ENCODE measurements at regions not wholly inside any gene's neighbourhood (a gene's known extent, or its start where the extent isn't known, plus 50 kb on each side); places are given as distances from the start of the nearest gene placed in this dataset.
"Not testable (repeated sequence)": the region's sequence is repeated elsewhere in the genome, so short reads cannot be mapped to it uniquely, and the experiment has no call there.

DNA sequence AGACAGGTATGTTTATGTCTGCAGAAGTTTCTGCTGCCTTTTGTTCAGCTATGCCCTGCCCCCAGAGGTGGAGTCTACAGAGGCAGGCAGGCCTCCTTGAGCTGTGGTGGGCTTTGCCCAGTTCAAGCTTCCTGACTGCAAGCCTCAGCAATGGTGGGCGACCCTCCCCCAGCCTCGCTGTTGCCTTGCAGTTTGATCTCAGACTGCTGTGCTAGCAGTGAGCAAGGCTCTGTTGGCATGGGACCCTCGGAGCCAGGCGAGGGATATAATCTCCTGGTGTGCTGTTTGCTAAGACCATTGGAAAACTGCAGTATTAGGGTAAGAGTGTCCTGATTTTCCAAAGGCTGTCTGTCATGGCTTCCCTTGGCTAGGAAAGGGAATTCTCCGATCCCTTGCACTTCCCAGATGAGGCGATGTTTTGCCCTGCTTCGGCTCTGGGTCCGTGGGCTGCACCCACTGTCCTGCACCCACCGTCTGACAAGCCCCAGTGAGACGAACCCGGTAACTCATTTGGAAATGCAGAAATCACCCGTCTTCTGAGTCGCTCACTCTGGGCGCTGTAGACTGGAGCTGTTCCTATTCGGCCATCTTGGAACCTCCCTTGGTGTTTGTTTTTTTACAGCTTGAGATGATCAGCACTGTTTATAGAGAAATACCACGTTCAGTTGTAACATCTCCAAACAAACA, 2705.5 kb upstream of the PCDH20 start:
- DNase-seq, result not testable (repeated sequence)

DNA sequence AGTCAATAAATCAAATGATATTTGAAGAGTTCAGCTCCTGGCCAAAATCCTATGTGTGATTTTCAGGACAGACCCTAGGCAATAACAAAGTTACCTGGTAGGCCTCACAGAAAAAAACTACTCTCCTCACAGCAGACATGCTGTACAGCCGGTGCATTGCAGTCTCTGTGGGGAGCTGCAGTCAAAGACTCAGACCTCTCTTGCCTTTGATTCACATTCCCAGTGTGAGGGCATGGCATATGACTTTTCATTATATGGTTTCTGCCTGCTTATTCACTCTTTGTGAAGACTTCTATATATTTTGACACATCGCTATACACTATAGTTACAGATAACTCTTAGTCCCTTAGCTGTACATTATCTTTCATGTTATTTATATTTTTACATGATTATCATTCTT, 2684.3 kb upstream of the PCDH20 start:
- DNase-seq, result no peak

DNA sequence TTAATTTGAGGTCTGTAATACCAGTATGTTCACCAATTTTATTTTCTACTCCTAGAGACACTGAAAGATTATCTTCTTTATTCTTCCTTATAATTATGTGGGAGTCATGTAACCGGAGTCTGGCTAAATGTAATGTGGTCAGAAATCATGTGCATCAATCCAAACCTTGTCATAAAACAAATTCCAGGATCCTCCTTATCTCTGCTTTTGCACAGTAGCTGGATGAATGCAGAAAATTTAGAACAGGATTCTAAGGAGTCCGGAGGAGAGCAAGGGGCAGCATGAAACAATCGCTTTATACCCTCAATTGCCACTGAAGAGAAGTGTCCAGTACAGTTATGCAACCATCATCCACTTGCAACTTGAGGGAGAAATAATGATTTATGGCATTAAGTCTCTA, 2674.7 kb upstream of the PCDH20 start:
- no peak for DNase-seq

DNA sequence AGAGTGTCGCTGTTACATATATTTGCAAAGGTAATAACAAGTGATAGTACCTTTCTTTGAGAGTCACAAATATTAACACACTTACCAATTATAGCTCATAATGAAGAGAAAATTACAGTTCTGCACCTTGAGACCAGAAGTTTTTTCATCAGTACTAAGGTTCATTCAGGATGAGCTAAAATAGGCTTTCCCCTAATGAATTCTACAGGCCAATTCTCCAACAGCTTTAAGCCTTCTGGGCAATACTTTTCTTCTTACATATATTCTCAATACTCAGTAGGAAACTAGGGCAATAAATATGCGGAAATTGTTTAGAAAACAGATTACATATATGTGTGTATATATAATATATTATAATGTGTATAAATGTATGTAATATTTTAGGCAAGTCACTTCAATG, 2672.8 kb upstream of the PCDH20 start:
- DNase-seq, result no peak

DNA sequence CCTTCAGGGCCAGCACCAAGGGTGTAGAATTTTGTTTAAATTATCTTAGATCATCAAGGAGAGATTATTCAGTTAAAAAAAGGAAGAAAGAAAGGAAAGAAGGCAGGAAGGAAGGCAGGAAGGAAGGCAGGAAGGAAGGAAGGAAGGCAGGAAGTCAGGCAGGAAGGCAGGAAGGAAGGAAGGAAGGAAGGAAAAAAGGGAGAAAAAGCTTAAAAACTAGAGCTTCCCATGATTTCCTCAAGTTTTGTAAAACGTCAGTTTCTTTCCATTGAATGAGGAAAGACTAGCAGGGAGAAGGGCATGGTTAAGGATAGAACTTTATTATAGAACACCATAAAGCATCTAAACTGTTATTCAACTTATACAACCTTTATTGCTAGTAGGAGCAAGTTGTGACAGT, 2672.0 kb upstream of the PCDH20 start:
- no peak for DNase-seq

DNA sequence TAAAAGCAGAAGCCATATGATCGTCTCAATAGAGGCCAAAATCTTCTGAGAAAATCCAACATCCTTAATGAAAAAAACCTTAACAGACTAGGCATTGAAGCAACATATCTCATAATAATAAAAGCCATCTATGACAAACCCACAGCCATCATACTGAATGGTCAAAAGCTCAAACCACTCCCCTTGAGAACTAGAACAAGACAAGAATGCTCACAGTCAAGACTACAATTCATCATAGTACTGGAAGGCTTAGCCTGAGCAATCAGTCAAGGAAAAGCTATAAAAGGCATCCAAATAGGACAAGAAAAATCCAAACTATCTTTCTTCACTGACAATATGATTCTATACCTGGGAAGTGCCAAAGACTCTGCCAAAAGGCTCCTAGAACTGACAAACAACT, 2668.2 kb upstream of the PCDH20 start:
- DNase-seq, result no peak

DNA sequence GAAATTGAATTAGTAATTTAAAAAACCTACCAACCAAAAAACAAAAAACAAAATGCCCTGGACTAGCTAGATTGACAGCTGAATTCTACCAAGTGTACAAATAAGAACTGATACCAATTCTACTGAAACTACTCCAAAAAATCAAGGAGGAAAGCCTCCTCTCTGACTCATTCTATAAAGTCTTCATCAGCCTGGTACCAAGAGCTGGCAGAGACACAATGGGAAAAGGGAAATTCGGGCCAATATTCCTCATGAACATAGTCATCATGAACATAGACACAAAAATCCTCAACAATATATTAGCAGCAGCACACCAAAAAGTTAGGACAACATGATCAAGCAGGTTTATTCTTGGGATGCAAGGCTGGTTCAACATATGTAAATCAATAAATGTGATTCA, 2667.7 kb upstream of the PCDH20 start:
- no peak for DNase-seq

DNA sequence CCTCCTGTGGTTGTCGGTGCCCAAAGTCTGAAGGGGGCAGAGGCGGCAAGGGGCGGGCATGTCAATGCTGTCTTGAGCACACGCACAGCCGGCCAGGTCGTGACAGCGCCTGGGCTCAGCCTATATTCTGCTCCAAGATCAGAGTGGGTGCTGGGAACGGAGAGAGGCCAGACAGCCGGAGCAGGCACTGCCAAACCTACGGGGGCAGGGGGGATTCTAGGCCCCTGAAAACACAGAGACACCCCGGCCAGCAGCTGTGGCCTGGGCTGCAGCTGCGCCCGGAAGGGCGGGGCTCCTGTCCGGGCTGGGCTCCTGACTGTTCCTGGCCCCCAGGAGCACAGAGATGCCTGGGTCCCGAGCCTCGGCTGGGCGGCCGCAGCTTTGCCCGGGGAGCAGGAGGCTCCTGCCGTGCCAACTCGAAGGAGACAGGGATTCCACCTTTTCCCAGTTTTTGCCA, 2662.9 kb upstream of the PCDH20 start:
- no peak for DNase-seq

DNA sequence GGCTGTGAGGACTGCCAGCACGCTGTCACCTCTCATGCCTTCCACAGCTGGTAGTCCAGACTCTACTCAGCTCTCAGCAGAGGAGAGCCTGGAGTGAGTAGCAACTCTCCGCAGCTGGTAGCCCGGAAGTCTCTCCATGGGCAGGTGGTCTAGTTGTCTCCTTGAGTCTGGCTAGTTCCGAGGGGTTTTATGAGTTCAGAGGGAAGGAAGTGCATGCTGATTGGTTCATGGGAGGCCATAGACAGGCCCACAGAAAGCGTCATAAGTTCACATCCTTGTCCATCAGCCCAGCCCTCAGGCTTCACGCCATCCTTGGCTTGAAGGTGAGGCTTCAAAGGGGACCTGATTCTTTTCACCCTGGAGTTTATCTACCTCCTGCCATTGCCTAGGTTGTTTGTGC, 2662.4 kb upstream of the PCDH20 start:
- no peak for DNase-seq

DNA sequence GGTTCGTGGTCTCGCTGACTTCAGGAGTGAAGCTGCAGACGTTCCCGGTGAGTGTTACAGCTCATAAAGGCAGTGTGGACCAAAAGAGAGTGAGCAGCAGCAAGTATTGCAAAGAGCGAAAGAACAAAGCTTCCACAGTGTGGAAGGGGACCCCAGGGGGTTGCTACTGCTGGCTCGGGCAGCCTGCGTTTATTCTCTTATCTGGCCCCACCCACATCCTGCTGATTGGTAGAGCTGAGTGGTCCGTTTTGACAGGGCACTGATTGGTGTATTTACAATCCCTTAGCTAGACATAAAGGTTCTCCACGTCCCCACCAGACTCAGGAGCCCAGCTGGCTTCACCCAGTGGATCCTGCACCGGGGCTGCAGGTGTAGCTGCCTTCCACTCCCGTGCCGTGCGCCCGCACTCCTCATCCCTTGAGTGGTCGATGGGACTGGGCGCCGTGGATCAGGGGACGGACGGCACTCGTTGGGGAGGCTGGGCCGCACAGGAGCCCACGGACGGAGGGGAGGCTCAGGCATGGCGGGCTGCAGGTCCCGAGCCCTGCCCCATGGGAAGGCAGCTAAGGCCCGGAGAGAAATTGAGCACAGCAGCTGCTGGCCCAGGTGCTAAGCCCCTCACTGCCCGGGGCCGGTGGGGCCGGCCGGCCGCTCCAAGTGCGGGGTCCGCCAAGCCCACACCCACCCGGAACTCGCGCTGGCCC, 2661.6 kb upstream of the PCDH20 start:
- not testable (repeated sequence) for DNase-seq

DNA sequence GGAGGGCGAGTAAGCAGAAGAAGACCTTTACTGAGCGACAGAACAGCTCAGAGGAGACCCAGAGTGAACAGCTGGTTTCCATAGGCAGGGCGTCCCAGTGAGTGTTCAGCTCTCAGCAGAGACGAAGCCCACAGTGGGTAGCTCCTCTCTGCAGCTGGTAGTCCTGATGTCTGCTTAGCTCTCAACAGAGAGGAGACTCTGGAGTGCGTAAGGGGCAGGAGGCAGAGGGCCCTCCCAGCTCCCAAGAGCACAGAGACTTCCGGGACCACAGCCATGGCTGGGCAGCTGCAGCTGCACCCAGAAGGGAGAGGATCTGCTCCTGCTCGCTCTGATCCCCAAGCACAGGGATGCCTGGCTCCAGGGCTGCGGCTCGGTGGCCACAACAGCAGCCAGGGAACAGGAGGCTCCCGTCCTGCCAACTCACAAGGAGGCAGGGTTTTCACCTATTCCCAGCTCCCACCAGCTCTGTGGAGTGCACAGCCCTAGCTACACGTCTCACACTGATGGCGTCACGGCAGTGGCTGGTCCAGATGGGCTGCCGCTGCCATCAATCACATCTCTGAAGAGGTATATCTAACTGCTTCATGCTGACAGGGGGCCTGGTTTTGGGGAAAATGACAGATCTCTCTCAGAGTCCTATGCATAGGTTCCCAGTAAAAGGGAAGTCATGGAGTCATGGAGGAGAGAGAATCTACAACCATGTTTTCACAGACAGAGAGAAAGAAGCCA, 2660.1 kb upstream of the PCDH20 start:
- DNase-seq, result no peak

DNA sequence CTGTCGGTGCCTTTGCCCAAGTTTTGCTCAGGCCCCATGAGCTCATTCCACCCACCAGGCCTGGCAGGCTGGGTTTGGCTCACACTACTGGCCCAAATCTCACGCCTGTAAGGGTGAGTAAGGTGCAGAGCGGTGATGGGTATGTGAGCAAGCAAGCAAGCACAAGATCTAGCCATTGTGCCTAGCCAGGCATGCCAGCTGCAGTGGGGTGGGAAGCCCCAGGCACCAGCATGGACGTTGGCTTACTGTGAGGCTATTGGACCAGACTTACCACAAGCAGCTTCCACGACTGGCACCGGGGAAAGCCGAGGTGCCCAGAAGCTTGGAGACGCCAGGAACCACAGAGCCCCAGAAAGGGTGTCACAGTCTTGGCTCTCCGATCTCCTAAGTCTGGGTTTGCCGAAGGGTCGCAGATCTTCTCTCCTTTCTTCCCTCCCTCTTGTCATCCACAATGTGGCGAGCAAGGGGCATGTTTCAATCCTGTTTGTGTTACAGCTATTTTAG, 2659.4 kb upstream of the PCDH20 start:
- no peak for DNase-seq

DNA sequence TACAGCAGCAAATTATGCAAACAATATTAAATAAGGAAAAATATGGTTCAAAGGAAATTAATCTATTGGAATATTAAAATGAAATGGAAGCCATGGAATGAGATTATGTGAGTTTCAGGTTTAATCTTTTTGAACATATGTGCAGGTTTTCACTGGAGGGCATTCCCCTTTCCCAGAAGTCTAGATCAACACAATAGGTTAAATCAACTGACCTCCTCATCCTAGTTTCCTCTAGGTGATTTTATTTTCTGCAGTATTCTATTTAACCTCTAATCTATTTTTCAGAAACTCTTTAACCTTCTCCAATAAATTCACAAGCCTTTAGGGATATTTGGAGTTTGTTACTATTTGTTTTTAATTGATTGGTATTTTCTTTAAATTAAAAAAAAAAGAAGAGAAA, 2657.6 kb upstream of the PCDH20 start:
- DNase-seq, result no peak

DNA sequence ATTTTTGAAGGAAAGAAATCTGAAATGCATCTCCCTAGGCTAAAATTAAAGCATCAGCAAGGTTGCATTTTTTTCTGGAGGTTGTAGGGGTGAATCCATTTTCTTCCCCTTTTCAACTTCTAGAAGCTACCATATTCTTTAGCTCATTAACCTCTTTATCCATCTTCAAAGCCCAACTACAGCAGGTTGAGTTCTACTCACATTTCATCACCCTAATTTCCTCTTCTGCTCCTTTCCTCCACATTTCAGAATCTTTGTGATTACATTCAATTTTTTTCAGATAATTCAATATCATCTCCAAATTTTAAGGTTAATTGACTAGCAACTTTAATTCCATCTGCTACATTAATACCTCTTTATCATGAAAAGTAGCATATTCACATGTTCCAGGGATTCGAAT, 2655.7 kb upstream of the PCDH20 start:
- DNase-seq, result no peak

DNA sequence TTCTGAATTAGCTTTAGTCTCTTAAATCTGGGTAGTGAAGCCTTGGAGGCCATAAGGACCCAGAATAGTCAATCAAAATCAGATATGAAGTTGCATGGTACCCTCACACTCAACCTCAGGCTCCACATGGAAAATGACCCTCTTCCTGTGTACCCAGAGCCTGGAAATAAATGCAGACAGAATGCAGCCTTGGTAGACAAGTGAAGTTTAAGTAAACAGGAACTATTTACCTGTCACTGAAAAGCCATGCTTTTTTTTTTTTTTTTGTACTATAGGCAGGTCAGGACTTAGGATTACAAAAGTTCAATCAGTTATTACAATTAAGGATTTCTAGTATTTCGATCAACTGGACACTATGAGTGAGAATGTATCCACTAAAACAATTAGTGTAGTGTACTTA, 2654.2 kb upstream of the PCDH20 start:
- DNase-seq, result no peak

DNA sequence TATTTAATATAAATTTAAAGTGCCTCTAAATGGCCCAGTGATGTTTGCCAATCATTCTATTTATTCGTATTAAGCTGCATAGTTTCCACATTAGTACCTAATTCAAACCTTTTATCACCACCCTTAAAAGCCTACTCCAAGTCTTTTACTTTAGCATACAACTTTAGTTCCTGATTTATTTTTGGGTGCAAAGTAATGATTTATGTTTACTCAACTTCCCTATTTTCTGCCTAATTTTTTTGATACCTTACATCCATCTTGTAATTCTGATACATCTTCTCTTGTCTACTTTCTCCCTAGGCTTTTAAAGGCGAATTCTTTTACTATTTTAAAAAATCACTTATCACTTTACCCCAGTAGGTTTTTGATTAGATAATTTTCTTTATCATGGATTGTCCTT, 2651.1 kb upstream of the PCDH20 start:
- DNase-seq, result no peak

DNA sequence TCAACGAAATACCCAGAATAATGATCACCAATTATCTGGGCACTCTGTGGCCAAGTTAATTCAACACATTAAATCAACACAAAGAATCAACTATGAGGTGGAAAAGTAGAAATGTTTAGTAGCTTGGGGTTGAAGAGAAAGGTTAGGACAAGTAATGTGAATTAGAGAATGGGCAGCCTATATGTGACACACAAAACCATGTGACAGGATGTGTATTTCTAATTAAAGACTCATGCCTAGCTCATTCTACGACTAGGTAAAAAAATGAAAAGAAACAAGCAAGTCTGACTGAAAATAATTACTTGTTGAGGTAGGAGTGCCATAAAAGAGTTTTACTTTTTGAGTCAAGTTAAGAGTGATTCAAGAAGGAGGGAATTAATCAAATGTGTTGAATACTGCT, 2646.0 kb upstream of the PCDH20 start:
- no peak for DNase-seq

DNA sequence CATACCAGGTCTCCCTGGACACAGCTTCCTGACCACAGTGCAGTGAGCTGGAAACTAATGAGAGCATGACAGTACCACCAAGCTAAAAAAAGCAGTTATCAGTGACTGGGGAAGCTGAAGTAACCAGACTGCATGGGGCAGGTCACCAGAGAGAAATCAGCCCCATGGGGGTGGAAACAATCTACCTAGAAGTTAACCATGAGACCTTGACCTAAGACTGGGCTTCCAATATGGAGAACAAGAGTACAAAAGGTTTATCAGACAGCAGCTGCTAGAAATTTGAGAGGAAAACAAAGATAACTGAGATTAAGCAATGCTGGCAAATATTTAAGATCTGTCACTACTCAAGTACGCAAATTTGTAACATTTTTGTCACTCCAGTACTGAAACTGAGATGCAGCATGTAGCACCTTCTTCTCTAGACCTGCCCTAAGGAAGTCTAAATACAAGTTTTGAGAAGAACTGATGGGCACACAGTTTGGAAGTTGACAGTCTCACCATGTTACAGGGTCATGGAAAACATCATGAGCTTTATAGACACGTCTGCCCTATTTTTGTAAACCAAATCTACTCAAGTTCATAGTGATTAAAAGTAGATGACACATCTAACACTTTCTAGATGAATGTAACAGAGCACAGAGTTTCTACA, 2641.8 kb upstream of the PCDH20 start:
- DNase-seq, result no peak

DNA sequence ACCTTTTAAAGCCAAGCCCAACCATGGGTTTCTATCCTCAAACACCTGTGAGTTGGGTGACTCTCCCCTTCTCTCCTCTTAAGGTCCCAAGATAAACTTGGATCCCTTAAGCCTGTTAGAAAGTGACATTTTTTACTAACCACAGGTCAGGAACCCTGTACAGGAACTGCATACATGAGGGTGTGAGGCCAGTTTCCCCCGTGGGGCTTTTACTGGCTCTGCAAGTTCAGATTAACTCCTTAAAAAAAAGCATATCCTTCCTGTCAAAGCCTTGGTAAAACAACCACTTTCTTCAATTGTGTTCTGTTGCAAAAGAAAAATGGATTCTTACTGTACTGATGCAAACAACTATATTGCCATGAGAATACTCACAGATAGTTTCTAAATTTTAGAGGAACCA, 2638.7 kb upstream of the PCDH20 start:
- DNase-seq, result no peak

DNA sequence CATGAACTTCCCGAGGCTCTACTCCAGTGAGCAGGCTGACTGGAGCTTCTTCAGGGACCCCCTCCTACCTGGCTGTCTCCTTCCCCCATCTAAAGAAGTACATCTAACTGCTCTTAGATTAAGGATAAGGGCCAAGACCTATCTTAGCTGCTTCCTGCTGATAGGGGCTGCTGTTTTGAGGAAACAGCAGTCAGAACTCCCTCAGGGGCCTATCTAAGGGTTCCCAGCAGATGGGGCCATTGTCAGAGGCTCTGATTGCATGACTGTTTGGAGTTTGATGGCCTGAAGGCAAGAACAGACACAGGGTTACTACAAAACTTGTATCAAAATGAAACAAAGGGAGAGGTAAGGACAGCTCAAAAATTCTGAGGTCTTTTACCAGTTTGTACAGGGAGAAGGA, 2636.9 kb upstream of the PCDH20 start:
- no peak for DNase-seq

DNA sequence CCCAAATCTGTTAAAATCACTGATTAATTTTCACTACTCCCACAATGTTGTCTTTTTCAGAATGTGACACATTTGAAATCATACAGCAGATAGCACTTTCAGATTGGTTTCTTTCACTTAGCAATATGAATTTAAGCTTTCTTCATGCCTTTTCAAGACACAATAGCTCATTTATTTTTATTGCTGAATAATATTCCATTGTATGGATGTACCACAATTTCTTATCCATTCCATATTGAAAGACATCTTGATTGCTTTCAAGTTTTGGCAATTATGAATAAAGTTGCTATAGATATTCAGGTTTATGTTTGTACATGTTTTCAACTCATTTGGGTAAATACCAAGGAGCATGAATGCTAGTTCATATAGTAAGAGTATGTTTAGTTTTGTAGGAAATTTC, 2635.6 kb upstream of the PCDH20 start:
- DNase-seq, result no peak

DNA sequence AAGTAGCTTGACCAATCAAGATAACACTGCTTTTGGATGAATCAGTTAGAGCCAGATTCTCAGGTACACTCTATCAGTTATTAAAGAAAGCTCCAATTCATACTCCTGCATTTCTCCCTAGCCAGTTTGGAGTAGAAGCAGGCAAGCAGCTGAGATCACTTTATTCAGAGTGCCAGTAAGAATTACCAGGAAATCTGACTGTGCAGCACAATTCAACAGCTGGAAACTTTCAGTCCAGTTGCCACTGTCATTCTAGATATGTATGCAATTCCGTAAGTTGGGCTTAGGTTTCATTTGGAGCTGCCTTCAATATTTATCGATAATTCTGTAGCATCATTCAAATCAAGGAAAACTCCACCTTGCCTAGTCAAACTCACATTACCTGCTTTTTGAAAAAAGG, 2625.6 kb upstream of the PCDH20 start:
- no peak for DNase-seq

Data from nucleus accumbens (tissue), 56 donors.